ENCODE measurements at regions not wholly inside any gene's neighbourhood (a gene's known extent, or its start where the extent isn't known, plus 50 kb on each side); places are given as distances from the start of the nearest gene placed in this dataset.

GRCh38 chr12:62016021-62016420 is 244.2 kb upstream of the USP15 start:
- H3K36me3 ChIP-seq: no peaks in the 10 kb centered on the region
- no peak overlapping the region for H3K4me3 ChIP-seq
- no peaks in the 10 kb centered on the region for H3K9me3 ChIP-seq
- H3K27ac ChIP-seq: no peak overlapping the region
- no peaks in the 10 kb centered on the region for H3K27me3 ChIP-seq (replicated peaks; ENCODE audit: insufficient read depth)
- H3K4me1 ChIP-seq (ENCODE audit: control insufficient read depth in 1 of 2, low read depth in 2 of 2): no peaks in the 10 kb centered on the region
- TF ChIP-seq, protein P1, sequence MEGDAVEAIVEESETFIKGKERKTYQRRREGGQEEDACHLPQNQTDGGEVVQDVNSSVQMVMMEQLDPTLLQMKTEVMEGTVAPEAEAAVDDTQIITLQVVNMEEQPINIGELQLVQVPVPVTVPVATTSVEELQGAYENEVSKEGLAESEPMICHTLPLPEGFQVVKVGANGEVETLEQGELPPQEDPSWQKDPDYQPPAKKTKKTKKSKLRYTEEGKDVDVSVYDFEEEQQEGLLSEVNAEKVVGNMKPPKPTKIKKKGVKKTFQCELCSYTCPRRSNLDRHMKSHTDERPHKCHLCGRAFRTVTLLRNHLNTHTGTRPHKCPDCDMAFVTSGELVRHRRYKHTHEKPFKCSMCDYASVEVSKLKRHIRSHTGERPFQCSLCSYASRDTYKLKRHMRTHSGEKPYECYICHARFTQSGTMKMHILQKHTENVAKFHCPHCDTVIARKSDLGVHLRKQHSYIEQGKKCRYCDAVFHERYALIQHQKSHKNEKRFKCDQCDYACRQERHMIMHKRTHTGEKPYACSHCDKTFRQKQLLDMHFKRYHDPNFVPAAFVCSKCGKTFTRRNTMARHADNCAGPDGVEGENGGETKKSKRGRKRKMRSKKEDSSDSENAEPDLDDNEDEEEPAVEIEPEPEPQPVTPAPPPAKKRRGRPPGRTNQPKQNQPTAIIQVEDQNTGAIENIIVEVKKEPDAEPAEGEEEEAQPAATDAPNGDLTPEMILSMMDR (IDR thresholded peaks at IDR 0.05): no peak
- no peak for DNase-seq (ENCODE audit: low spot score)
- no peak for ATAC-seq (ENCODE audit: insufficient number of reproducible peaks, low FRiP score, low read depth)

DNA sequence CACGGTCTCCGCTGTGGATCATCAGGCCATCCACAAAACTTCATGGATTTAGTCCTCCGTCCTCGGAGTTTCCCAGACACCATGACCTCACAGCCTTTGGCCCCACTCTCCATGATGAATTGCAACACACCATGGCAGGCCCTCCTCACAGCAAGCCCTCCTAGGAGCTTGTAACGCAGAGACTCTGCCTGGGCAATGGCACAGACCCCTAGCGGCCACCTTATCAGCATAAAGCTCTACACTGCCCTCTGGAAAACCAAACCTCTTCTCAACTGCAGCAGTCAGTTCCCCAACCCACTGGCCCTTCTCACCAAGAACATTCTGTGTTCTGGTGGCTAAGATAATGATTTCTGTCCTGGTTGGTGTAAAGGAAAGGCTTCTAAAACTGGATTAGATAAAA is 238.4 kb upstream of the USP15 start:
- H3K4me1 ChIP-seq (ENCODE audit: control insufficient read depth in 1 of 2, low read depth in 2 of 2): no peaks in the 10 kb centered on the region
- no peaks in the 10 kb centered on the region for H3K36me3 ChIP-seq
- TF ChIP-seq, protein P1 (IDR thresholded peaks at IDR 0.05): no peak

DNA sequence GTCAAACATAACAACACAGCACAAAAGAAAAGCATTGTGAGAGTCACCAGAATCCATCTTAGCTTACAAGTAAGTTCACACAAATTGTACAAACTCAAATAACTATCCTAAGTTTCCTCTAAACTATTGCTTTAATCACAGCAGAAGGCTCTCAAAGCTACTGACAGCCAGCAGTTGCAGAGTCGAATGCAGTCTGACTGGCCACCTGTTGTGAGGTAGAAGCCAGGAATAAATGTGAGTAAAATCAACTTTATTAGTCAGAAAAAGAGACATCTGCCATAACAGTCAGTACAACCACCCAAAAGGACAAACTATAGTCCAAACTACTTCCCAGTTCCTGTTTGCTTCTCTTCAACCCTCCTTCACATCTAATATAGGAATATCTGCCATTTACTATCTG is 231.7 kb upstream of the USP15 start:
- H3K36me3 ChIP-seq: no peaks in the 10 kb centered on the region
- DNase-seq (ENCODE audit: low spot score) (no peak), ATAC-seq (ENCODE audit: insufficient number of reproducible peaks, low FRiP score, low read depth) (no peak)
- no peaks in the 10 kb centered on the region for H3K4me1 ChIP-seq (ENCODE audit: control insufficient read depth in 1 of 2, low read depth in 2 of 2)
- no peaks in the 10 kb centered on the region for H3K9me3 ChIP-seq
- H3K27ac ChIP-seq: no peak overlapping the region
- no peak overlapping the region for H3K4me3 ChIP-seq
- H3K27me3 ChIP-seq (replicated peaks; ENCODE audit: insufficient read depth): no peaks in the 10 kb centered on the region
- TF ChIP-seq, protein P1 (IDR thresholded peaks at IDR 0.05): no peak

More for the DNA sequence above, 238.4 kb upstream of the USP15 start:
- no peaks in the 10 kb centered on the region for H3K27me3 ChIP-seq (replicated peaks; ENCODE audit: insufficient read depth)
- no peak overlapping the region for H3K27ac ChIP-seq
- no peak for ATAC-seq (ENCODE audit: insufficient number of reproducible peaks, low FRiP score, low read depth)
- no peak for DNase-seq (ENCODE audit: low spot score)
- no peak overlapping the region for H3K4me3 ChIP-seq
- H3K9me3 ChIP-seq: no peaks in the 10 kb centered on the region

DNA sequence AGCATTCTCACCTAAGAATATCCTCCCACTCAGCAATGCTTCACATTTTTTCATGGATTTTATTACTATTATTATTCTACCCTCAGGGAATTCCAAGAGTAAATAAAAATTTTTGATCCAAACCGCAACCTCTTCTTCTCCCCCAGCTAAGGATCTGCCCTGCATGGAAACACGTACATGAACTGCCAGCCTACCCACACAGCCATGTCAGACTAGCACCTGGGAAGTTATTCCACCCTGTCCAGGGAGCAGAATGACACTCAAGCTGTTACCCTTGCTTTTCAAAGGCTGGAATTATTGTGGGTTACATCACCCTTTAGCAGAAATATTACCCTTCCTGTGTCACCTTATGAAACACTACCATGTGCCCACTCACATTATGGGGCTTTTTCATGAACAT is 227.3 kb upstream of the USP15 start:
- Histone ChIP-seq H3K9me3 (no peaks in the 10 kb centered on the region), H3K27ac (no peak overlapping the region), H3K4me1 (ENCODE audit: control insufficient read depth in 1 of 2, low read depth in 2 of 2) (no peaks in the 10 kb centered on the region), H3K27me3 (replicated peaks; ENCODE audit: insufficient read depth) (no peaks in the 10 kb centered on the region), H3K36me3 (no peaks in the 10 kb centered on the region), H3K4me3 (no peak overlapping the region)
- ATAC-seq (ENCODE audit: insufficient number of reproducible peaks, low FRiP score, low read depth) (no peak), DNase-seq (ENCODE audit: low spot score) (no peak)
- TF ChIP-seq, protein P1 (IDR thresholded peaks at IDR 0.05): no peak

- Histone ChIP-seq H3K27me3 (replicated peaks; ENCODE audit: insufficient read depth) (no peaks in the 10 kb centered on the region), H3K4me3 (no peak overlapping the region), H3K27ac (no peak overlapping the region), H3K9me3 (peaks cover 5% of the 10 kb centered on the region), H3K4me1 (ENCODE audit: control insufficient read depth in 1 of 2, low read depth in 2 of 2) (peaks cover 0 to 11% of the 10 kb centered on the region in 2 donors), H3K36me3 (no peaks in the 10 kb centered on the region)
- TF ChIP-seq, protein P1 (IDR thresholded peaks at IDR 0.05): no peak
- no peak for ATAC-seq (ENCODE audit: insufficient number of reproducible peaks, low FRiP score, low read depth)
- no peak for DNase-seq (ENCODE audit: low spot score)
These were observed 215.6 kb upstream of the USP15 start for GRCh38 chr12:62044450-62045135.

Measured in thoracic aorta (tissue), 2 donors.